NCI-H187 treated with DMSO at 0.1 percent for 48 hours (cell line): ENCODE measurements at regions not wholly inside any gene's neighbourhood (a gene's known extent, or its start where the extent isn't known, plus 50 kb on each side); places are given as distances from the start of the nearest gene placed in this dataset.

Experiments used
- DNase-seq: peaks from one replicate; lab custom pipeline; 2025; lab: John Stamatoyannopoulos, UW

DNA sequence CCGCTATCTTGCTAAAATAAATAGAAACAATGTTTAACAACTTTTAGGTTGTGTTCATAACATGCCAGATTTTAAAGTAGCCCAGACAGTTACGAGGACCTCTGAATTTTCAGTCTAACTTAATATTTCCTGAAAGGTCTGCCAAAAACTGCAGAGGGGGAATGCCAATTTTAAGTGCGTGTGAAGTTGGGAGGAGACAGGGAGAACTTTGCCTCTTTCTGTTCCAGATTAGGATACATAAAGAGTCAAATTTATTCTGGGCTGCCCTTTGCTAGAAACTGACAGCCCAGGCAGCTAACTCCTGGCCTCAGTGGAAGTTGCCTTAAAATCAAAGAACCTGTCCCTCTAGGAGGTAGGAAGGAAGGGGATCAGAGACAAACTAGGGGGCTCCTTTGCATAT lies 52.3 kb upstream of the PIP4K2A start:
- no peak for DNase-seq

DNA sequence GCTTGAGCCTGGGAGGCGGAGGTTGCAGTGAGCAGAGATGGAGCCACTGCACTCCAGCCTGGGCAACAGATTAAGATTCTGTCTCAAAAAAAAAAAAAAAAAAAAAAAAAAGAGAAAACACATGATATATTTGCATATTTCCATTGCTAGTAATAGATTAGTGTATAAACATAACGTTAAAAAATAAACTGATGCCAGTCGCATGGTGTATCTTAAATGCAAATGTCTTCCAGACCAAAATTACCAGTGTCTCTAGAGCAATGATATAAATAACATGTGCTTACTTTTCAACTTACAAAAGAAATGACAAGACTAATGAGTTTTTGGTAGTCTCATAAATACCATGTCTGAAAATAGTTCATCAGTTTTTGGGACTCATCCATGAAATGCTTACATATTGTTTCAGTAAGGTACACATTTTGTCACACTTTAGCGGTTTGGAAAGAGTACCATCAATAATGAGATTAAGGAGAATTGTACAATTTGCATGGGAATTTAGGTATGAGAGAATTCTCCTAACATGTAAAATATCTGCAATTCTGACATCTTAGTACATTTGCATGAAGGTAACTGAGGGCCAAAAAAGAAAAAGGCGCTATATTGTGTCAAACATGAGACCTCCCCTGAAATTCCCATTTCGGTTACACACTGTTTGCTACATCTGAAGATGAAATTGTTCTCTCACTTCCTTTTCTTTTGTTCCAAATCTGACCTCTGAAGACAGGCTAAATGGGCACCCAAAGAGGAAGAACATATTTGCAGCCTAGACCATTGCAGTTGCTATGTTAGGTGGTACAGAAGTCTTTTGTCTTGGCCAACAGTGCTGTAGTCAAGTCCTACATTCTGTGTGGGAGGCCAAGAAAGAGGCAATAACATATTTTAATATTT lies 51.5 kb upstream of the PIP4K2A start:
- no peak for DNase-seq

DNA sequence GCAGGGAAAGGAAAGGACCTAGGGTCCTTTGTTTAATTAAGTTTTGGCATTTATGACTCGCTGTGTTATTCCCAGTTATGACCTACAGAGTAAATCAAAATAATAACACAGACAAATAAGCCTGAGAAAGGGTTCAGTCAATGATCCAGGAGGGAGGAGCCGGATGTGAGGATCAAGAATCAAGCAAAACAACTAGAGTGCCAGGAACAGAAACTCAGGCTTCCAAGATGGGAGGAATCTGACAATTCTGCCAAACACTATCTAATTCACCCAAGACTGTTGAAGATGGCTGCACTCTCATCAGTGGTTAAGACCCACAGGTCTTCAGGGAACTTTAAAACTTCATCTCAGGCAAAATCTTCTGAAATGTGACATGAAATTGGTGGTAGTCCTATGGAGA lies 50.3 kb upstream of the PIP4K2A start:
- DNase-seq = no peak
